ENCODE measurements at regions not wholly inside any gene's neighbourhood (a gene's known extent, or its start where the extent isn't known, plus 50 kb on each side); places are given as distances from the start of the nearest gene placed in this dataset.

GRCh38 chr7:114109304-114109703 is 190.5 kb upstream of the PPP1R3A start:
- DNase-seq, result no peak

DNA sequence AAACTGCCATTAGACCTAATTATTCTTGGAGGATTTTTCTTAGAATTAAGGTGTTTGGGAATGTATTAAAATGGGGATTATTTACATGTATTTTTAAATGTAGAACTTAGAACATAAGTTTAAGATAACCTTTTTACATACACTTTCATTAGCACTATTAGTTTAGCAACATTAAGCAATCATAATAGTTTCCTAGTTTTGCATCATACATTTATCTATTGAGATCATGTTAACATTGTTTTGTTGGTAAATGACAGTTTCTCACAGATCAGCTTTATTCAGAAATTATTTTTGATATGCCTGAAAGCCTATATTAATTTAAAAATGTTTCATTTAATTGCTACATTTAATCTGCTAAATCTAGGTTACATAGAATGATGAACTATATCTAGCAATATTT is 189.7 kb upstream of the PPP1R3A start:
- no peak for DNase-seq

GRCh38 chr7:114107522-114107921 is 188.7 kb upstream of the PPP1R3A start:
- no peak for DNase-seq

GRCh38 chr7:114104035-114104434 is 185.2 kb upstream of the PPP1R3A start:
- no peak for DNase-seq

DNA sequence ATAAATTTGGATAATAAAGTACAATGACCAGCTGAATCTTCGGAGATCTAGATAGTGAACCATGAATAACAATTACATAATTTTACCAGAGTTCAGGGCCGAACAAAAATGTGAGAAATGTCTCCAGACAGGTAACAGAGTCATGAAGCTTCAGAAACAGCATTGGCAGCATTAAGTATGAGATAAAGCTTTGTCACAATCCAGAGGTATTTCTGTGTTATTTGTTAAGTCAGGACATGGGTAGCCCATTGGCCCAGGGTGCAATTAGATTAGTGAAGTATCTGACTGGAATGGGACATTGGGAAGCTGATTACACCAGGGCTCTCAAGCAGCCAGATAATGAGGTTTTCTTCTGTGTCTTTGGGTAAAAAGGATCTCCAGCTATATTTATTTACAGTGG is 184.2 kb upstream of the PPP1R3A start:
- DNase-seq, result no peak

DNA sequence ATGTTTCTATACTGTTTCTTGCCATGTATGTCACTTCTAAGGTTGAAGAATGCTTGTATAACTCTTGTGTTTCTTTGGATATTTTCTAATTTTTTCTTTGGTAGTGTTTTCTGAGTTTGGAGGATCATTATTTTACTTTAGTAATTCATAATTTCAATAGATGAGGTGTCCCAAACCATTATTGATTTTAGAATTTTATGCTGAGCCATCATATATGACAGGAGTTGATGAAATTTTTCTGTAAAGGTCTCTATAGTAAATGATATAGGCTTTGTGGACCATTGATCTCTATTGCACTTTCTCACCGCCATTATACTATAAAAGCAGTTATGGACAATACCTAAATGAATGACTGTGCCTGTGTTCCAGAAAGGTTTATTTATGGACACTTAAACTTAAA is 183.3 kb upstream of the PPP1R3A start:
- DNase-seq, result no peak

DNA sequence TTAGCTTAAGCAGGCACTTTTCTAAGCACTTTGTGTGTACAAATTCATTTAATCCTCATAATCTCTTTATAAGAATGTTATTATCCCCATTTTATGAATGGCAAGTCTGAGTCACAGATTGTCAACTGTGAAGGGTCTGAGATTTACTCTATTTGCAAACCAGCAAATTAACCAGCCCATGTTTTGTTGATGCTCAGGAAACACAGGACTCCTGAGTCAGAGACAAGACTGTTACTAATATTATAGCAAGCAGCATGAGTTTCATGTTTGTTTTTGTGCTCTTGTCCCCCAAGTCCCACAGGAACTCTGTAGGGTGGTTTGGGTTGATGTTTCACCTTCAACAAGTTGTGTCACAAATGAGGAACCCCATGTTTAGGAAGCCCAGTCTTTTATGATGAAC is 182.0 kb upstream of the PPP1R3A start:
- no peak for DNase-seq

GRCh38 chr7:114099337-114099736 is 180.5 kb upstream of the PPP1R3A start:
- DNase-seq, result no peak

DNA sequence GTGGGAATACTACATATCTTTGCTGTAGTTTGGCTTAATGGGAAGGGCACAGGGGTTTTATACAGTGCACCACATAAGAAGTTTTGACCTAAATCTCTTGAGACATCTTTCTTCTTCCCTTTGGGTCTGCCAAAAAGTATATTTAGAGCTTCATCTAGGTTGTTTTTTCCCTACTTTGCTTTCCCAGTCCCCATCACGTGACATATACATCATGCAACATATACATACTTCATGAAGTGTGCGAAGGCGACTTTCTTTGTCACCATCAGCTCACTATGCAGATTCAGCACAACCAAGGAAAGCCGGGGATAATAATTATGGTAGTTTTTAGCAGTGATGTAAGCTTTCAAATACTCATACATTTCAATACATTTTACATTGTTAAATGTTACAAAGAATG is 177.1 kb upstream of the PPP1R3A start:
- no peak for DNase-seq

- DNase-seq, result no peak
Observed at GRCh38 chr7:114088470-114088940, 169.7 kb upstream of the PPP1R3A start.

DNA sequence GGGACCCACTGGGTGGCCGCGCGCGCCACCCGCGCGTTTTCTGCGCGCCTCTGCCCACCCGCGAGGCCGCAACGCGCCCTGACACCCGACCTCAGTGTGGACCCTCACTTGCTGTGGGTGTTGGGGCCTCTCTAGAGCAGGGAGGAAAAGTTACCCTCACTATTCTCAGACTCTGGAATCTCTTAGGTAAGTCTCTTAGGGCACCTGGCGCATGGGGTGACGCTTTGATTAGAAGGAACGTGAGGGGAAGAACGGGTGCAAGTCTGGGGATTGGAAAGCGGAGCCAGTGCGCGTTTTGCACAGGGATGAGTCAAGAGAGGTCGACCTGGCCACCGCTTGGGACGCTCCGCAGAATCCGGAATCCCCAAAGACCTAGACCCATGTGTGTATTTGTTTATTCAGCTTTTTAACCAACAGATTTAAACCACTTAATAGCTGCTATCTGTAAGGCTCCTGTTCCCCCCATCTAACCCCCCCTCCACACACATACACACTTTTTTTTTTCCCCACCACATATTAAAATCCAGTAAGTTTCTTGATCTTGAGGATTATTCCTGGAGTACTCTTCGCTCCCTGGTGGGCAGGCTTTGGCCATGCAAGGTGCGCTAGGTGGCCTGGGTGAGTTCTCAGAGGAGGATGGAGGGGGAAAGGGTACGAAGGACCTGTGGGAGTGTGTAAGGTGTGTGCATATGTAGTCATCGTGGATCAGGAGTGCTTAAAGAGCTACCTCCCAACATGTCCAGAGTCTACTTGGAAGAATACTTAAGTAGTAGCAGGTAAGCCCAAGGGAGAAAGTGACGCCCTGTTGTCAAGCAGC is 169.1 kb upstream of the PPP1R3A start:
- no peak for DNase-seq

- no peak for DNase-seq
Observed at GRCh38 chr7:114086914-114087652, 168.3 kb upstream of the PPP1R3A start.

- no peak for DNase-seq
Observed at GRCh38 chr7:114086537-114086913, 167.7 kb upstream of the PPP1R3A start.

- peak; percentile 64 for DNase-seq
Observed at GRCh38 chr7:114085592-114086501, 167.0 kb upstream of the PPP1R3A start.

GRCh38 chr7:114085313-114085591 is 166.4 kb upstream of the PPP1R3A start:
- DNase-seq, result no peak

DNA sequence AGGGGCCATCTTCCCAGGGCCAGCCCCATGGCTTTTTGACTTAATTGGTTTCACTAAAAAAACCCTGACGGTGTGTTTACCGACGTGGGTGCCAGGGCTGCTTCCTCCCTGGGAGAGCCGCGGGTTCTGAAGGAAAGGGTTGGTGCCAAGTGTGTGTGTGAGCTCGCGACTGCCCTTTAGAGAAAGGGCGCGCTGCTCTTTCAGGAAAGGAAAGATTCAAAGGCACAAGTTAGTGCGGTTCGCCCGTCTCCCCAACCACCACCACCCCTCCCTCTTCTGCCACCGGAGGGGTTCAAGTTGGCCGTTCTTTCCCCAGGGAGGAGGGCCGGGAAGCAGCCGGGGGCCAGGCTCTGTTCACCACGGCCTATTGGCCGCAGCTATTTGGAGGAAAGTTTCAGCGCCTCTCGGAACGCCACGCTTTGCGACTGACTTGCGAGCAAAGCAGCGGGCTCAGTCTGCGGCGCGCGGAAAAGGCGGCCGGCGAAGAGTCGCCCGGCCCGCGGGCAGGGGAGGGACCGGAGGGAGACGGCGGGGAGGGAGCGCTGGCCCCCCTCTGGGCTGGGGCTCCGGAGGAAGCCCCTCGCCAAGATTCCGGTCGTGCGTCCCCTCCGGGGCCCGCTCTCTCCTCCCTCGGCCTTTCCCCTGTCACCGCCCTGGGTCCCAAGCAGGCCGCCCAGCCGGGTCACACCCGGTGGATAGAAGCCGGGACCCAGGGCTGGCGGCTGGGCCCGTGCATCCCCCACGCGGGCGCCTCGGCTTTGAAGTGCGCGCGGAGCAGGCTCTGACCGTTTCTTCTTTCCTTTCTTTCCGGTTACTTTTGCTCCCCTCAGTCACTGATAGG is 165.9 kb upstream of the PPP1R3A start:
- DNase-seq, result no peak

GRCh38 chr7:114084002-114084471 is 165.2 kb upstream of the PPP1R3A start:
- no peak for DNase-seq

GRCh38 chr7:114083166-114084001 is 164.6 kb upstream of the PPP1R3A start:
- no peak for DNase-seq

DNA sequence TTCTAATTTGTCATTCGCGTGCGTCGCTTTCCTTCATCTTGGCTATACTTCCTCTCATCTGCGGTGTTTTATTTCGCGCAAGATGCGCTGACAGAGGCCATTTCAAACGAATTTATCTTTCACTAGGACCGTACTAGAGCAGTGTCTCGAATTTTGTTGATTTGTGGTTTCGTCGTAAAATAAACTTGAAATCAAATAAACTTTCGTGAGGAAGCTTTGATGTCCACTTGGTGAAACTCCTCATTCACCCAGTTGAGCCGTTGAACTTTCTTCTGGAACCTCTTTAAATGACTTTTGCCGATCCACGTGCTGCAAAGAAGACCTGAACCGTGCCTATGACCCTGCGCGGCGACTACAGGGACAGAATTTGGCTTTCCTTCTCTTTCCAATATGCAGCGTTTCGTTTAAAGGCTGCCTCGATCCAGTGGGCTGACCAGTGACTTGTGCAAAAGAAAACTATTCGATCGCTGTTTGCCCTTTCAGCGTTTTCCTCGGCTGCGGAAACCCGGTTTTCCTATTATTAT is 163.9 kb upstream of the PPP1R3A start:
- no peak for DNase-seq

- DNase-seq, result peak; percentile 39
Observed at GRCh38 chr7:114081606-114082425, 163.0 kb upstream of the PPP1R3A start.
